WI38 (cell line): ENCODE measurements at regions not wholly inside any gene's neighbourhood (a gene's known extent, or its start where the extent isn't known, plus 50 kb on each side); places are given as distances from the start of the nearest gene placed in this dataset.

Experiments used
- H3K4me3 ChIP-seq: 2 replicates; pipeline ENCODE4 v1.5.1; 2011; ENCODE audit warnings: low read depth, mild to moderate bottlenecking, control low read depth, low read length
- TF ChIP-seq, protein P1 (sequence below): IDR thresholded peaks from 2 replicates; pipeline ENCODE4 v1.5.1; 2012; ENCODE audit warnings: low read depth, mild to moderate bottlenecking, control low read depth, low read length

DNA sequence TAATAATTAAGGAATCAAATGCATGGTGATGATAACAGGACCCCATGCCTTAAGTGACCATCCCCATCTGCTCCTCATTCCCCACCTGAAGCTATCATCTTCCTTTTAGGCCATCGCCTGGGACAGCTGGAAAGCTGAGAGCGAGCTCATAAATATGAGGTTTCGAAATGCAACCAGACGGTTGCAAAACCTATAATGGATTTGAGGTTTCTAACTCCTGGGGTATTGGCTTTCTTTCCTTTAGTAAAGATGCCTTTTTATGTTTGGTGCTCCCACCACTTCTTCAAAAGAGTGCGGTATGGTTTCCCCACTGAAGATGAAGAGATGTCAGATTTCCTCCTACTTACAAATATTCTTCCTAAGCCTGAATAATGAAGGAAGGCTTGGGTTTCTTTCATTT is 1589.5 kb upstream of the PIK3C3 start:
- H3K4me3 ChIP-seq: no peak overlapping the region
- TF ChIP-seq, protein P1, sequence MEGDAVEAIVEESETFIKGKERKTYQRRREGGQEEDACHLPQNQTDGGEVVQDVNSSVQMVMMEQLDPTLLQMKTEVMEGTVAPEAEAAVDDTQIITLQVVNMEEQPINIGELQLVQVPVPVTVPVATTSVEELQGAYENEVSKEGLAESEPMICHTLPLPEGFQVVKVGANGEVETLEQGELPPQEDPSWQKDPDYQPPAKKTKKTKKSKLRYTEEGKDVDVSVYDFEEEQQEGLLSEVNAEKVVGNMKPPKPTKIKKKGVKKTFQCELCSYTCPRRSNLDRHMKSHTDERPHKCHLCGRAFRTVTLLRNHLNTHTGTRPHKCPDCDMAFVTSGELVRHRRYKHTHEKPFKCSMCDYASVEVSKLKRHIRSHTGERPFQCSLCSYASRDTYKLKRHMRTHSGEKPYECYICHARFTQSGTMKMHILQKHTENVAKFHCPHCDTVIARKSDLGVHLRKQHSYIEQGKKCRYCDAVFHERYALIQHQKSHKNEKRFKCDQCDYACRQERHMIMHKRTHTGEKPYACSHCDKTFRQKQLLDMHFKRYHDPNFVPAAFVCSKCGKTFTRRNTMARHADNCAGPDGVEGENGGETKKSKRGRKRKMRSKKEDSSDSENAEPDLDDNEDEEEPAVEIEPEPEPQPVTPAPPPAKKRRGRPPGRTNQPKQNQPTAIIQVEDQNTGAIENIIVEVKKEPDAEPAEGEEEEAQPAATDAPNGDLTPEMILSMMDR: no peak

DNA sequence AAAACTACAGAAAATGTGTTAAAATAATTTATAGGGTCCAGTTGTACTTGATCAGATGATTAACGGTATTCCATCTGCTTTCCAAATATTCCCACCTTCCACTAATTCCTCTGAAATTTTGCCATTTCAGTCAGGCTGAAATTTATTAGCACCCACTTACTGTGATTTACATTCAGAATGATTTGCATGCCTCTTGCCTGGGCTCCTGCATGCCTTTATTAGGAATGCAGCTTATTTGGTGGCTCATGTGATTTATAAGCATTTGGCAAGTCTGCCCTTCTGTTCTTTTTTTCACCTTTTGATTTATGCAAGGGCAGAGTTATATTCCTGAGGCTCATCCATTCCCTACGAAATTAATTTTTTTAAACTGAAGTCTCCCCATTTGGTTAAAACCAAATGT is 1594.5 kb upstream of the PIK3C3 start:
- TF ChIP-seq, protein P1: no peak
- H3K4me3 ChIP-seq: no peak overlapping the region

DNA sequence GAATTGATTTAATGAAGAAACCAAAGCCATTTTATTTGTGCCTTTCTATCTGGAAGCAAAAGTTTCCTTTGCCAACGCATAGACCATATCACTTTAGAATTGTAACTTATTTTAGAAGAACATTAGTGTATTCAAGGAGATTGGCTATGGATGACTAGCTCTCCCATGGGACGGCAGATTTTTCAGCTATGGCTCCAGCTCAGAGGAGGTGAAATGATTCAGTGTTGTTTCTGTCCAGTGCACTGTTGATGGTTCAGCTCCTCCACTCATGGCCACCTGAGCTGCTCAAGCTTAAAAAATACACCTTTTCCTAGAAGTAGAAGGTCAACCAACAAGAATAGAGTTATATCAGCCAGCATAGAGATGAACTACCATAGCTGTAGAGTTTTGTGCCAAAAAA is 1597.5 kb upstream of the PIK3C3 start:
- TF ChIP-seq, protein P1: no peak

DNA sequence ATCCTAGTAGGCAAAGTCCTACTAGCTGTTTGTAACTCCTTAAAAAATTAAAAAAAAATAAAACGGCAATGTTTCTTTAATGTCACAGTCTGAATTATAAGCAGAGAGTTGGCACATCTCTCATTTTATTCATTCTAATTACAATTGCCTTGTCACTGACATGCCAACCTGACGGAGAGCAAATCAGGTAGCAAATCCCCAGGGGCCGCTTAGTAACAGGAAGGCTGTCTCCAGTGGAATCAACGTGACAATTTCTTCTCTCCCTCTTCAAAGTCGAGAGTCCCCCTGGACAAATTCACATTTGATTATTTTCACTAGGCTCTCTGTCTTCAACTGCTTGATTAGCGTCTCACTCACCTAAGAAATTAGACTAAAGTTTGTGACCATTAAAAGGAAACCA is 1598.9 kb upstream of the PIK3C3 start:
- TF ChIP-seq, protein P1: no peak
- H3K4me3 ChIP-seq: no peak overlapping the region

More for the DNA sequence above, 1597.5 kb upstream of the PIK3C3 start:
- no peak overlapping the region for H3K4me3 ChIP-seq

DNA sequence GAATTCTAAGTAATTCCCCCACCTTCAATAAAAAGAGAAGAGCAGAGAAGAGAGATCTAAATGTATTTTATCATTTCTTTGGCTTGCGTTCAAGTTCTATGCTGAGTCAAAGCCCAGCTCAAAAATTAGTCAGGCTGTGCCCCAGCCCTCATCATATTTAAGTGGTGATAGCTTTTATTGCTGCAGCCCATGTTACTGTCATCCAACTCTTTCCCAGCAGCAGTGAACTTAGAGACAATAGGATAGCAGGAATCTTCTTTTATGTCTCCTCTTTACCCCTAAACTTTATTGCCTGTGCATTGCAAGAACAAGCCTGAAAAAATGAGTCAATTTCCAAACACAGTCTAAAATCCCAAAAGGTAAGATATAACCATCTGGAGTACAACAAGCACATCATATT is 1599.3 kb upstream of the PIK3C3 start:
- H3K4me3 ChIP-seq: no peak overlapping the region
- TF ChIP-seq, protein P1: no peak

DNA sequence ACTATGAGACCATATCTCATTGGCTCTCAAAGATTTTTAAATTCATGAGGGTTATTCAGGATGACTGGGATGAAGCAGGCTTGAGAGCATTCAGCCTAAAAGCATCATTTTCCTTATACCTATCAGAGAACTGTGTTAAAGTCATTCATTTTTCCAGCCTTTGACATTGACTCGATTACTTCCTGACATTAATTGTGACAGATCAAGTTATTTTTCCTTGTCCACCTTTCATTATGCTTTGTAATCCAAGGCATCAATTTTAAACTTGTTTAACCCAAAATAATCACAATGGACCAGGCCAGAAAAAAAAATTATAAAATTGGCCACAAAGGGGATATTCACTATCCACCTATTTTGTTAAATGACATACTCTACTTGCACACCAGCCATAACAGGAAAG is 1606.8 kb upstream of the PIK3C3 start:
- TF ChIP-seq, protein P1: no peak
- no peak overlapping the region for H3K4me3 ChIP-seq

DNA sequence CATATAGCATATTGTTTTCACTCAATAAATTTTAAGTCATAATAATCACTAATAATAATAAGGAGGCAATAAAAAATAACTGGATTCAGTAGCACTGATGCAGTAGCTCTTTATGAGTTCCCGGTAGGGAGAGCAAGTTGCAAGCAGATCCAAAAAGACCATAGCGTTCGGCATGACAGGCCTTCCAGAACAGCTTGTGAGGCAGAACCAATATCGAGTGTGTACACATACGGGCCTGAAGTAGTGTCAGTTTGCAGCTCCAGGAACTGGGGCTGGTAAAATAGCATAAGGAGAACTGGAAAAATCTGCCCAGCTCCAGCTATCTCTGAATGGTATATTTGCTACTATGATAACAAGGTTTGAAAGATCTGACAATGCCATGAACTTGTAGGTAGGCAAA is 1607.8 kb upstream of the PIK3C3 start:
- TF ChIP-seq, protein P1: no peak
- H3K4me3 ChIP-seq: no peak overlapping the region
